NT2/D1 (cell line): ENCODE measurements at regions not wholly inside any gene's neighbourhood (a gene's known extent, or its start where the extent isn't known, plus 50 kb on each side); places are given as distances from the start of the nearest gene placed in this dataset.
"Not testable (repeated sequence)": the region's sequence is repeated elsewhere in the genome, so short reads cannot be mapped to it uniquely, and the experiment has no call there.

Experiments
- SUZ12 ChIP-seq: IDR thresholded peaks from 2 replicates; pipeline ENCODE4 v1.6.1; 2011; ENCODE audit not compliant: insufficient read length, insufficient read depth; ENCODE audit errors: extremely low read depth
- YY1 ChIP-seq: IDR thresholded peaks from 2 replicates; pipeline ENCODE4 v1.6.1; 2011; ENCODE audit not compliant: insufficient read length, insufficient read depth
- ZNF274 ChIP-seq: IDR thresholded peaks from 2 replicates; pipeline ENCODE4 v1.6.1; 2011; ENCODE audit warnings: mild to moderate bottlenecking, low read depth, low read length

GRCh38 chr11:24415955-24416636, 80.8 kb upstream of the LUZP2 start:
- not testable (repeated sequence) for TF ChIP-seq YY1, ZNF274, SUZ12
